Neural progenitor cell (in vitro differentiated cells): ENCODE measurements at regions not wholly inside any gene's neighbourhood (a gene's known extent, or its start where the extent isn't known, plus 50 kb on each side); places are given as distances from the start of the nearest gene placed in this dataset.
"Not testable (repeated sequence)": the region's sequence is repeated elsewhere in the genome, so short reads cannot be mapped to it uniquely, and the experiment has no call there.

Experiments
- DNase-seq: peaks from one replicate; pipeline ENCODE4 v3.0.0-alpha.2; 2016; ENCODE audit warnings: low spot score
- H2AFZ ChIP-seq: fragments of 200-600 bp; sonication (generic); replicated peaks from 2 replicates; pipeline ENCODE4 v1.6.1; 2016; ENCODE audit warnings: antibody characterized with exemption
- H3F3A ChIP-seq: fragments of 200-600 bp; sonication (generic); 2 replicates; pipeline ENCODE4 v1.6.1; 2016; ENCODE audit warnings: antibody characterized with exemption, low read depth
- H3K27ac ChIP-seq: fragments of 200-600 bp; sonication (generic); 2 replicates; pipeline ENCODE4 v1.5.1; 2016; ENCODE audit warnings: mild to moderate bottlenecking
- H3K27me3 ChIP-seq: fragments of 200-600 bp; sonication (generic); 2 replicates; pipeline ENCODE4 v1.6.1; 2016; ENCODE audit warnings: mild to moderate bottlenecking, moderate library complexity
- H3K36me3 ChIP-seq: fragments of 200-600 bp; sonication (generic); 2 replicates; pipeline ENCODE4 v1.5.1; 2016
- H3K4me1 ChIP-seq: fragments of 200-600 bp; sonication (generic); 2 replicates; pipeline ENCODE4 v1.6.1; 2016; ENCODE audit warnings: mixed run types
- H3K4me2 ChIP-seq: fragments of 200-600 bp; sonication (generic); 2 replicates; pipeline ENCODE4 v1.6.1; 2016
- H3K4me3 ChIP-seq: fragments of 200-600 bp; sonication (generic); 2 replicates; pipeline ENCODE4 v1.5.1; 2016
- H3K79me2 ChIP-seq: fragments of 200-600 bp; sonication (generic); 2 replicates; pipeline ENCODE4 v1.6.1; 2016; ENCODE audit warnings: low read depth
- H3K9ac ChIP-seq: fragments of 200-600 bp; sonication (generic); 2 replicates; pipeline ENCODE4 v1.6.1; 2016
- H3K9me3 ChIP-seq: fragments of 200-600 bp; sonication (generic); 2 replicates; pipeline ENCODE4 v1.5.1; 2016; ENCODE audit warnings: low read depth
- H4K20me1 ChIP-seq: fragments of 200-600 bp; sonication (generic); 2 replicates; pipeline ENCODE4 v1.6.1; 2016; ENCODE audit warnings: low read depth
- H3K27ac Mint-ChIP-seq: 3 replicates; pipeline ENCODE4 v1.8.0; 2021; ENCODE audit warnings: mixed read lengths
- H3K27me3 Mint-ChIP-seq: 2 replicates; pipeline ENCODE4 v1.8.0; 2022; ENCODE audit warnings: low read depth, mild to moderate bottlenecking, inconsistent platforms, moderate library complexity, mixed read lengths; ENCODE audit not compliant: insufficient read depth
- H3K36me3 Mint-ChIP-seq: 3 replicates; pipeline ENCODE4 v1.8.0; 2021; ENCODE audit warnings: mixed read lengths
- H3K4me1 Mint-ChIP-seq: 3 replicates; pipeline ENCODE4 v1.8.0; 2021; ENCODE audit warnings: mixed read lengths
- H3K4me3 Mint-ChIP-seq: 3 replicates; pipeline ENCODE4 v1.8.0; 2021; ENCODE audit warnings: mild to moderate bottlenecking, moderate library complexity, mixed read lengths
- H3K9me3 Mint-ChIP-seq: 3 replicates; pipeline ENCODE4 v1.8.0; 2020; ENCODE audit warnings: mixed read lengths
- EZH2 ChIP-seq: fragments of 200-600 bp; sonication (generic); IDR thresholded peaks from 2 replicates; pipeline ENCODE4 v1.6.1; 2017; ENCODE audit warnings: antibody characterized with exemption, mild to moderate bottlenecking, moderate library complexity
- EZH2phosphoT487 ChIP-seq: fragments of 200-600 bp; sonication (generic); IDR thresholded peaks from 2 replicates; pipeline ENCODE4 v1.6.1; 2017; ENCODE audit warnings: antibody characterized with exemption
- TF ChIP-seq, protein P1 (sequence below): fragments of 200-600 bp; sonication (generic); IDR thresholded peaks from 2 replicates; pipeline ENCODE4 v1.5.1; 2017; ENCODE audit warnings: antibody characterized with exemption, mild to moderate bottlenecking

DNA sequence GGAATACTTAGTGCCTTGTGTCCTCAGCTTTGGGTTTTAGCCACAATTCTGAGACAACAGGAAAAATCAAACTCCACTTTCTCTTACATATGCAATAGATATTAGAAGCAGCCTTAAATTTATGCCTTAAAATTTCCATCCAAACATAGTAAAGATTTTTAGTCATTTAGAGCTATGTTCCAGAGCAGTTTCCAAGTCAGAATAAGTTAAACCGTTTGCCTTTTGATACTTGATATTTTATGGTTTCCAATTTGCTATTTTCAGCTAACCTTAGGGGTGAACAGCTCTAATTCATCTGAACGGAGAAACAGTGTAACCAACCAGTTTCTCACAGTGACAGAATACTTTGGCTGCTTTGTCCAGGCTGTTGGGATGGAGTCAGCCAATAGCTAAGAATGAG is 125.8 kb upstream of the RXFP1 start:
- H3K4me3 ChIP-seq: no peak overlapping the region
- no peak overlapping the region for H3K4me2 ChIP-seq
- H3K27me3 Mint-ChIP-seq: no peaks in the 10 kb centered on the region
- H3K27me3 ChIP-seq: no peaks in the 10 kb centered on the region
- H3K4me1 ChIP-seq: no peaks in the 10 kb centered on the region
- no peak overlapping the region for H3K27ac ChIP-seq
- no peaks in the 10 kb centered on the region for H3K36me3 ChIP-seq
- no peak for DNase-seq
- H3K9me3 Mint-ChIP-seq: no peaks in the 10 kb centered on the region
- H3K9me3 ChIP-seq: no peaks in the 10 kb centered on the region
- no peaks in the 10 kb centered on the region for H3F3A ChIP-seq
- no peak overlapping the region for H2AFZ ChIP-seq
- TF ChIP-seq, protein P1, sequence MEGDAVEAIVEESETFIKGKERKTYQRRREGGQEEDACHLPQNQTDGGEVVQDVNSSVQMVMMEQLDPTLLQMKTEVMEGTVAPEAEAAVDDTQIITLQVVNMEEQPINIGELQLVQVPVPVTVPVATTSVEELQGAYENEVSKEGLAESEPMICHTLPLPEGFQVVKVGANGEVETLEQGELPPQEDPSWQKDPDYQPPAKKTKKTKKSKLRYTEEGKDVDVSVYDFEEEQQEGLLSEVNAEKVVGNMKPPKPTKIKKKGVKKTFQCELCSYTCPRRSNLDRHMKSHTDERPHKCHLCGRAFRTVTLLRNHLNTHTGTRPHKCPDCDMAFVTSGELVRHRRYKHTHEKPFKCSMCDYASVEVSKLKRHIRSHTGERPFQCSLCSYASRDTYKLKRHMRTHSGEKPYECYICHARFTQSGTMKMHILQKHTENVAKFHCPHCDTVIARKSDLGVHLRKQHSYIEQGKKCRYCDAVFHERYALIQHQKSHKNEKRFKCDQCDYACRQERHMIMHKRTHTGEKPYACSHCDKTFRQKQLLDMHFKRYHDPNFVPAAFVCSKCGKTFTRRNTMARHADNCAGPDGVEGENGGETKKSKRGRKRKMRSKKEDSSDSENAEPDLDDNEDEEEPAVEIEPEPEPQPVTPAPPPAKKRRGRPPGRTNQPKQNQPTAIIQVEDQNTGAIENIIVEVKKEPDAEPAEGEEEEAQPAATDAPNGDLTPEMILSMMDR: no peak
- no peaks in the 10 kb centered on the region for H4K20me1 ChIP-seq
- H3K4me3 Mint-ChIP-seq: no peak overlapping the region
- no peaks in the 10 kb centered on the region for H3K4me1 Mint-ChIP-seq
- H3K9ac ChIP-seq: no peak overlapping the region
- no peaks in the 10 kb centered on the region for H3K79me2 ChIP-seq
- H3K36me3 Mint-ChIP-seq: no peaks in the 10 kb centered on the region
- no peak overlapping the region for H3K27ac Mint-ChIP-seq

DNA sequence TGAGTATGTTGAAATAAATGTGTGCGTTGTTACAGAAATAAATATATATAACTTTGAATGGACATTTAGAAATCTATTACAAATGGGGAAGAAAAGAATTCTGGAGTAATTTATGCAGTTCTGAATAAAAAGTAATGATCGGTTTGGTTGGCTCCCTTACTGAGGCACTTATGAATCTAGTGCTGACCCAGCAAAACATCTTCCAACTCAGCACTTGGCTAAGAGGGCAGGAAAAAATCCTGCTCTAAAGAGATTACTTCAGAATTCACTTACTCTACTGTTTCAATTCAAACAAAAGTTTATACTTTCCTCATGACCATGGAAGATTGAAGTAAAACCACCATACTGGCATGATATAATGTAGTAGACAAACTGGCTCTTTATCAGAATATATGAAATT is 123.9 kb upstream of the RXFP1 start:
- no peaks in the 10 kb centered on the region for H3K4me1 ChIP-seq
- no peaks in the 10 kb centered on the region for H3F3A ChIP-seq
- no peaks in the 10 kb centered on the region for H4K20me1 ChIP-seq
- H3K4me3 Mint-ChIP-seq: no peak overlapping the region
- H3K27ac Mint-ChIP-seq: no peak overlapping the region
- no peaks in the 10 kb centered on the region for H3K9me3 Mint-ChIP-seq
- H3K36me3 Mint-ChIP-seq: no peaks in the 10 kb centered on the region
- peaks cover 4% of the 10 kb centered on the region for H3K4me1 Mint-ChIP-seq
- DNase-seq: no peak
- H3K4me2 ChIP-seq: no peak overlapping the region
- no peak overlapping the region for H2AFZ ChIP-seq
- TF ChIP-seq EZH2: no peak
- TF ChIP-seq, protein P1: no peak
- H3K9me3 ChIP-seq: no peaks in the 10 kb centered on the region
- H3K9ac ChIP-seq: no peak overlapping the region
- H3K27ac ChIP-seq: no peak overlapping the region
- H3K27me3 Mint-ChIP-seq: no peaks in the 10 kb centered on the region
- no peaks in the 10 kb centered on the region for H3K27me3 ChIP-seq
- H3K79me2 ChIP-seq: no peaks in the 10 kb centered on the region
- no peak overlapping the region for H3K4me3 ChIP-seq
- no peaks in the 10 kb centered on the region for H3K36me3 ChIP-seq

DNA sequence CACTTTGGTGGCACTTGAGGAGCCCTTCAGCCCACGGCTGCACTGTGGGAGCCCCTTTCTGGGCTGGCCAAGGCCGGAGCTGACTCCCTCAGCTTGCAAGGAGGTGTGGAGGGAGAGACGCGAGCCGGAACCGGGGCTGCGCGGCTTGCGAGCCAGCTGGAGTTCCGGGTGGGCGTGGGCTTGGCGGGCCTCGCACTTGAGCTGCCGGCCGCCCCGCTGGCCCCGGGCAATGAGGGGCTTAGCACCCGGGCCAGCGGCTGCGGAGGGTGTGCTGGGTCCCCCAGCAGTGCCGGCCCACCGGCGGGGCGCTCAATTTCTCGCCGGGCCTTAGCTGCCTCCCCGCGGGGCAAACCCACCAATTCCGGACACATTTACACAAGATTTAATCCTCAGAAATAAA is 113.7 kb upstream of the RXFP1 start:
- DNase-seq, H3K27me3 ChIP-seq, H3K27ac Mint-ChIP-seq, H3K4me3 ChIP-seq, H3K27ac ChIP-seq, H3K4me3 Mint-ChIP-seq, H2AFZ ChIP-seq, H3K36me3 ChIP-seq, H3F3A ChIP-seq, H3K36me3 Mint-ChIP-seq, H4K20me1 ChIP-seq, H3K4me1 Mint-ChIP-seq, H3K4me1 ChIP-seq, H3K79me2 ChIP-seq, H3K27me3 Mint-ChIP-seq, H3K9me3 Mint-ChIP-seq, H3K9me3 ChIP-seq, H3K9ac ChIP-seq, H3K4me2 ChIP-seq: not testable (repeated sequence)

DNA sequence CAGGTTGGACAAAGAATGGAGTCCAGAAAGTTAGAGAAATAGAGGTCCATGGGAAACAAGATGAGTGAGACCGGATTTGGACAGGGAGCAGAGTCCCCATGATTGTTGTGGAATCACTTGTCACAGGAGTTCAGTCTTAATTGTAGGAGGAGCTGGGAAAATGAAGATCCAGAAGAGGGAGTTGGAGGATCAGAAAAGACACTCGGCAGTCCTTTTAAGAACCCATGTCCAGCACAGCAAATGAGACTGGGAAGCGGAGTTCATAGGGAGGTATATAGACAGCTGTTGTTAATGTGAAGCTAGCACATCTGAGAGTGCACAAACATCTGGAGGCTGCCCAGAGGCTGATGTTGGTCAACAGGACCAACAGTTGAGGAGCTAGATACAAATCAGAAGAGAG is 111.4 kb upstream of the RXFP1 start:
- Histone ChIP-seq H3K27me3 (no peaks in the 10 kb centered on the region), H3K9ac (no peak overlapping the region), H3K79me2 (no peaks in the 10 kb centered on the region), H3K9me3 (no peaks in the 10 kb centered on the region), H3K4me2 (no peak overlapping the region), H3K36me3 (no peaks in the 10 kb centered on the region), H3K4me3 (no peak overlapping the region), H3F3A (no peaks in the 10 kb centered on the region), H4K20me1 (no peaks in the 10 kb centered on the region), H3K4me1 (peaks cover 4% of the 10 kb centered on the region), H3K27ac (no peak overlapping the region), H2AFZ (no peak overlapping the region)
- Mint-ChIP-seq H3K4me3 (no peak overlapping the region), H3K36me3 (no peaks in the 10 kb centered on the region), H3K4me1 (no peaks in the 10 kb centered on the region), H3K27me3 (no peaks in the 10 kb centered on the region), H3K27ac (no peak overlapping the region), H3K9me3 (peaks cover 7% of the 10 kb centered on the region)
- TF ChIP-seq, protein P1: peak; percentile 29
- no peak for TF ChIP-seq EZH2phosphoT487
- DNase-seq: peak; percentile 5
